ENCODE measurements at regions not wholly inside any gene's neighbourhood (a gene's known extent, or its start where the extent isn't known, plus 50 kb on each side); places are given as distances from the start of the nearest gene placed in this dataset.

DNA sequence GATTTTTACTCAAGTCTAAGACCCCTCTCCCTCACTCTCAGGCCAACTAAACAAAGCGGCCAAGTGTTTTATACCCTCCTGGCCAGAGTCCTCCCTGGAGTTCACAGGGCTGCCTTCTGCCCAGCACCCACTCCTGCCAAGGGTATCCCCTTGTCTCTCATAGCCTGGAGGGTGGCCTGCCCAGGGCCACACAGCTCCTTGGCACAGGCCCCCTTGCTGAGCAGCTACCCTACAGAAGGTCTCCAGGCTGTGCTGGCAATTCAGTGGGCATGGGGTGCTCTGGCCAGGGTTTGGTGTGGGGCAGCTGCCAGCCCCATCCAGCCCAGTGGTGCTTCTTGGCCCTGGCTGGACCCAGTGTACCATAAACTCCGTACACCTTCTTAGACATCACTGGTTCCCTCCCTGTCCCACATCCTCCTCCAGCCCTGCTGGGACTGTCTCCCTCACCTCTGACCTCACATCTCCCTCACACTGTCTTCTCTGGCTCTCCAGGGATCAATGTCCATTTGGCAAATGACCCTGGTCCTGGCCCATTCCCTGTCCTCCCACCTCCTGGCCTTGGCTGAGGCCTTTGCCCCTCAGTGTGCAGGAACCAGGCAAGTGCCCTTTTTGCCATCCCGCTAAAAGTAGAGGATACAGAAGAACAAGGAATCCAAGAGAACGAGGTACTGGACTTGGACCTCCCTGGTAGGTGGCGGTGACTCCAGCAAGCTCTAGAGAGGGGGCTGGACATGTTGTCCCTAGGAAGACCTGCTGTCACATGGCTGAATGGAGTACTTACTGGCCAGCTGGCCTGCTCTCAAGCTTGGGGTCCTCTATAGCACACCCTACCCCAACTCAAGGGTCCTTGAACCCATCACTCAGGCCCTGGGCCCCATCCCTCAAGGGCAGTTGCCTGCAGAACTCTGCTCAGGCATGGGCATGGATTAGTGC, 50.0 kb upstream of the TRPM1 start:
- DNase-seq (ENCODE audit: extremely low spot score): no peak
- H3K36me3 ChIP-seq (ENCODE audit: insufficient read depth): no peaks in the 10 kb centered on the region
- H3K4me3 ChIP-seq (ENCODE audit: low read depth, low read length): no peak overlapping the region
- WGBS: 90% methylated on average over 5 of the region's 5 CpGs
- H3K27ac ChIP-seq (ENCODE audit: low read depth): no peak overlapping the region
- H3K4me1 ChIP-seq (ENCODE audit: insufficient read depth): no peaks in the 10 kb centered on the region

DNA sequence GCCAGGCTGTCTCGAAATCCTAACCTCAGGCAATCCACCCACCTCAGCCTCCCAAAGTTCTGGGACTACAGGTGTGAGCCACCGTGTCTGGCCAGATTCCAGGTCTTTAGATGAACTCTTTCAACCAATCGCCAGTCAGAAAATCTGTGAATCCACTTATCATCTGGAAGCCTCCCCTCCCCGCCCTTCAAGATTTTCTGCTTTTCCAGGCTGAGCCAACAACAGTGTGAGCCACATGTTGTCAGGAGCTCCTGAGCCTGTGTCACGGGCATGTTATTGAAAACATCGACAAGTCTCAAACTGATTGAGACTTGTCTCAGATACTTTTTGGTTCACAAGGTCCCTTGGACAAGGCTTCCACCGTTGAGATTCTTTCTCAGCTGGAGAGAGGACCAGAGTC, 52.0 kb upstream of the TRPM1 start:
- no peaks in the 10 kb centered on the region for H3K36me3 ChIP-seq (ENCODE audit: insufficient read depth)
- H3K4me1 ChIP-seq (ENCODE audit: insufficient read depth): no peaks in the 10 kb centered on the region
- no peak overlapping the region for H3K4me3 ChIP-seq (ENCODE audit: low read depth, low read length)
- no peak overlapping the region for H3K27ac ChIP-seq (ENCODE audit: low read depth)
- WGBS: 84% methylated on average over 7 of the region's 7 CpGs
- no peak for DNase-seq (ENCODE audit: extremely low spot score)

DNA sequence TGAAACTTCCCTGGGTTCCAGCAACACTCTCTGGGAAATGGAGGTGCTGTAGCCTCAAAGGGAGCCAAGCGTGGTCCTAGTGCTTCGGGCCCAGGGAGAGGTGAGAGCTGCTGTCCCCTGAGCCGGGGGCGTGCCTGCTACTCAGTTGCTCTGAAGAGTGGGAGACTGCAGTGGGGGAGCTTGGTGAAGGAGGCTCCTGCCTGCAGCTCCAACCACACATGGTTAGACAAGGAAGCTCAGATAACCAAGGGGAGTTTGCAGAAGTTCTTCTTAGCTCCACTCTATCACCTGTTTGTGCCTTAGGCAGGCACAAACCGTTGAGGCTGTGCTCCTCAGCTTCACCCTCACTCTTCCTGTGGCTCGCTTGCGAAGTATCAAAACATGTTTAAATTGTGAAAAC, 53.6 kb upstream of the TRPM1 start:
- DNase-seq (ENCODE audit: extremely low spot score): no peak
- WGBS: 84% methylated on average over 7 of the region's 7 CpGs
- Histone ChIP-seq H3K27ac (ENCODE audit: low read depth) (no peak overlapping the region), H3K36me3 (ENCODE audit: insufficient read depth) (no peaks in the 10 kb centered on the region), H3K4me3 (ENCODE audit: low read depth, low read length) (no peak overlapping the region), H3K4me1 (ENCODE audit: insufficient read depth) (no peaks in the 10 kb centered on the region)

DNA sequence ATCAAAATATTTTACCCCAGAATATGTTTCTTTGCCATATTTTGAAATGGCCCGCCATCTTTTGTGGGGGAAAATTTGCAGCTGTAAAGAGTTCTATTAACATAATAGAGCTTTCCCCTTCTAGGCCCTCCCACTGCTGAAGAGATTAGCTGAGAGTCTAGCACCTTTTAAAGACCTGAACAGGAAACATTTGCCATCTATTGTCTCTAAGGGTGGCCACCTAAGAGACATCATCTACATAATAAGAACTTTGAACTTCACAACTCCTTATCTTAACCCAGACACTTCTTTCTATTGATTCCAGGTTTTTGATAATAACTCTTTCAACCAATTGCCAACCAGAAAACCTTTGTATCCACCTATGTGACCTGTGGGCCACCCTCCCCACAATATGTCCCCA, 54.7 kb upstream of the TRPM1 start:
- WGBS: 100% methylated on average over 1 of the region's 1 CpG
- Histone ChIP-seq H3K4me1 (ENCODE audit: insufficient read depth) (no peaks in the 10 kb centered on the region), H3K36me3 (ENCODE audit: insufficient read depth) (no peaks in the 10 kb centered on the region), H3K4me3 (ENCODE audit: low read depth, low read length) (no peak overlapping the region), H3K27ac (ENCODE audit: low read depth) (no peak overlapping the region)
- no peak for DNase-seq (ENCODE audit: extremely low spot score)

DNA sequence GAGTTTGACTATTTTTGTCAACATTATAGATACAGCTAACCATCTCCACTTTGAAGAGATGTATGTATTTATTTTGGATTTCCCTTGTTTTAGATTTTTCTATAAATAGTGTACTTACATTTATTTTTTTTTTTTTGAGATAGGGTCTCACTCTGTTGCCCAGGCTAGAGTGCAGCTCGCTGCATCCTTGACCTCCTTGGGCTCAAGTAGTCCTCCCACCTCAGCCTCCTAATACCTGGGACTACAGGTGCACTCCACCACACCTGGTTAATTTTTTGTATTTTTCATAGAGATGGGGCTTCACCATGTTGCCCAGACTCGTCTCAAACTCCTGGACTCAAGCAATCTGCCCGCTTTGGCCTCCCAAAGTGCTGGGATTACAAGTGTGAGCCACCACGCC, 55.3 kb upstream of the TRPM1 start:
- H3K27ac ChIP-seq (ENCODE audit: low read depth): no peak overlapping the region
- 89% methylated on average over 4 of the region's 4 CpGs for WGBS
- H3K4me3 ChIP-seq (ENCODE audit: low read depth, low read length): no peak overlapping the region
- no peaks in the 10 kb centered on the region for H3K36me3 ChIP-seq (ENCODE audit: insufficient read depth)
- no peak for DNase-seq (ENCODE audit: extremely low spot score)
- H3K4me1 ChIP-seq (ENCODE audit: insufficient read depth): no peaks in the 10 kb centered on the region

DNA sequence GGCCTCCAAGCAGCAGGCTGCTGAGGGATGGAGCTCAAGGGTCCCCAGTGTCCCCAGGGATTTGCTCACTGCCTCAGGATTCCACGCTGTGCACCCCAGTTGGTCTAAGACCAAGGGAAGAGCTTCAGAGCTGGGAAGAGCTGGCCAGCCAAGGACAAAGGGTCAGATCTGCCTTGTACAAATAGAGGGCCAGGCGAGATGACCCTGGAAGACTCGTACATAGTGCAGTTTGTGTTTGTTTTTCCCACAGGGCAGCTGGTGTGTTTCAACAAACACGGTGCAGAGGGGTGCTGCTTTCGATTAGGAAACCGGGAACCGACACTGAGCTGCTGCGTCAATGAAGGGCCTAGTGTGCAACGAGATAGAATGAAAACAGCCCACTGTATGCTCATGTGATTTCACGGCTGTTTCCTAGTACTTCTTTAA, 56.1 kb upstream of the TRPM1 start:
- DNase-seq (ENCODE audit: extremely low spot score): no peak
- no peaks in the 10 kb centered on the region for H3K4me1 ChIP-seq (ENCODE audit: insufficient read depth)

DNA sequence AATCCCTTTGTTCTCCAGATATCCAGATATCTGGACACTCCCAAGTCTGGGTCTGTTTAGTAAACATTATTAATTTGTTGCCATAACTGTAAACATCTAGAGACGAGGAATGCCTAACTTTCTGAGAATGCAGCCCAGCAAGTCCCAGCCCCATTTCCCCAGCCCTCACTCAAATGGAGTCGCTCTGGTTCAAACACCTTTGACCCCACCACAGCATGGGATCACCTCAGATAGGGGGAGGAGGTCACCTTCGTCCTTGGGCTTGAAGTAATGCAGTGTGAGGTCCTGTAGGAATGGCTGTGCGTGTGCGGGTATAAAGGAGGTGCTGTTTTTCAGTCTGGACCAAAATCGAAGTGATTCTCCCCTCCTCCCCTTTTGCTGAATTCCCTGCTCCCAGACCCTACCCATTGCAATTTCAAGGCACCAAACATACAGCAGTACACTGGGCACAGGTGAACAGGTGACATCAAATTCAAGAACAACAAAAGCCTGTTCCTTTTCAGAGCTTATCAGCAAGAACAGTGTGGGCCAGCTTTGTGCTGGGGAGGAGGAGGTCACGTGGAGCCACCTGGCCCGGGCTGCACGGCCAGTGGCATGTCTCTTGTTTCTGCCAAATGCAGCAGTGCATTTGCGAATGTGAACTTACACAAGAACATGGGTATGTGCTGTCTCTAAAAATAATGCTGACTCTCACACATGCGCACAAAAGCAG, 57.5 kb upstream of the TRPM1 start:
- Histone ChIP-seq H3K4me3 (ENCODE audit: low read depth, low read length) (no peak overlapping the region), H3K36me3 (ENCODE audit: insufficient read depth) (no peaks in the 10 kb centered on the region), H3K27ac (ENCODE audit: low read depth) (no peak overlapping the region), H3K4me1 (ENCODE audit: insufficient read depth) (no peaks in the 10 kb centered on the region)
- no peak for DNase-seq (ENCODE audit: extremely low spot score)
- 51% methylated on average over 11 of the region's 11 CpGs for WGBS

More for the DNA sequence above, 56.1 kb upstream of the TRPM1 start:
- 57% methylated on average over 10 of the region's 10 CpGs for WGBS
- Histone ChIP-seq H3K27ac (ENCODE audit: low read depth) (no peak overlapping the region), H3K4me3 (ENCODE audit: low read depth, low read length) (no peak overlapping the region), H3K36me3 (ENCODE audit: insufficient read depth) (no peaks in the 10 kb centered on the region)

DNA sequence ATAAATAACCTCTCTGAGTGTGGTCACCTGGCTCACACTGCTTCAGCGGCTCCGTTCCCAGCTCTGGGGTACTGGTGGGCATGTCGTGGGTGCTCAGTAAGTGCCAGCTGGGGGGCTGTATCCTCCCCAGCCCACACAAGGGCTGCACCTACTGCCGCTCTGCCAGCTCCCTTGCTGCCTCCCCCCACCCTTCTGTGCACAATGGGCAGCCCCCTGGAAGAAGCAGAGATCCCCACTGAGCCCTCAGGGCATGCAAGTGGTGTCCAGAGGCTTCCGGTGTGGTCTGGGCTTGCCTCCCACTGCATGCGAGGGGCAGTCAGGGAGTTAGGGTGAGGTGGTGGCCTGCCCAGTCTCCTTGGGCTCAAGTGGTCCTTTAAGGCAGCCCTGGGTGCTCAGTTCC, 58.3 kb upstream of the TRPM1 start:
- H3K4me3 ChIP-seq (ENCODE audit: low read depth, low read length): no peak overlapping the region
- 81% methylated on average over 6 of the region's 6 CpGs for WGBS
- H3K4me1 ChIP-seq (ENCODE audit: insufficient read depth): no peaks in the 10 kb centered on the region
- H3K36me3 ChIP-seq (ENCODE audit: insufficient read depth): no peaks in the 10 kb centered on the region
- DNase-seq (ENCODE audit: extremely low spot score): no peak
- H3K27ac ChIP-seq (ENCODE audit: low read depth): no peak overlapping the region

DNA sequence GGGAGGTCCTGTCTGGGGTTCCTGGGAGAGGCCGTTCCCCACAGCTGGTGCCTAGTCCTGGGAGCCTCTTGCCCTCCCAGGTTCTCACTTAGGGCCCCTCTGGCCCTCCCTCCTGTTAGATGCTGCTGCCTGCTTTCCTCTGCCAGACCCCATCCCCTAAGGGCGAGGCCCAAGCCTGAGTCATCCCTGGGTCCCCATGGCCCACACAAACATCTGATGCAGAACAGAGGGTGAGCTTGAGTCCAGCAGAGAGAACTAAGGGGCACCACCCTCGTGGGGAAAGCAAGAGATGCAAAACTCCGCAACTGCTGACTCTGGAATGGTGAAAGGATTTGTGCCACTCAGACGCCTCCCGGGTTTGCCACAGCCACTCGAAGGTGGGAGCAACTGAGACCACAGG, 58.8 kb upstream of the TRPM1 start:
- DNase-seq (ENCODE audit: extremely low spot score): no peak
- Histone ChIP-seq H3K27ac (ENCODE audit: low read depth) (no peak overlapping the region), H3K36me3 (ENCODE audit: insufficient read depth) (no peaks in the 10 kb centered on the region), H3K4me3 (ENCODE audit: low read depth, low read length) (no peak overlapping the region), H3K4me1 (ENCODE audit: insufficient read depth) (no peaks in the 10 kb centered on the region)
- 79% methylated on average over 7 of the region's 7 CpGs for WGBS

DNA sequence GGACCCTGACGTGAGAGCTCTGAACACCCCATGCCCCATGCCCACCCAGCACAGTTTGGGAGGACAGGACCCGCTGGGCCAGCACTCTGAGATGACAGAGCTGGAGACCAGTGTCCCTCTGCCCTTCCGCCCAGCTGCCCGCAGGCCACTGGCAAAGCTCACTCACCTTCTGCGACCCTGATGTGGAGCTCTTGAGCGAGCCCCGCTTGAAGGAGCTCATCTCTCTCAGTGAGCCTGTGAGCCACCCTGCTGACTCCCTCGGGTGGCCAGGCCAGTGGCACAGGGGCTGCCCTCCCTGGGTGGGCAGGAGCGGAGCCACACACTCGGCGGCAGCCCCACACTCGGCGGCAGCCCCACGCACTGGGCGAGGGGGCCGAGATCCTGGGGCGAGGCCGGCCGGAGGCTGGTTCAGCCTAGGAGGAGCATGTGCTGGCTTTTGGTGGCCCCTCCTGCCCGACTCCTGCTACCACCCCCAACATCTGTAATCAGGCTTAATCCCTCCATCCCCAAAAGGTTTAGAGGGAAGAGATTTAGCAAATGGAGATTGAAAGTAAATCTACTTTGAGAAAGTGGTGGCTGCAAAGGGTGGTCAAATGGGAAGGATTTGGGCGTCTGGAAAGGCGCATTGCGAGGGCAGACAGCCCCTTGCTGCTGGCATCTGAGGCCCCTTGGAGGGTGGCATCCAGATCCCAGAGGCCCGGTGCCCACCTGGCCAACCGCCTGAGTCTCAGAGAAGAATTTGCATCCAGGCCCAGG, 59.4 kb upstream of the TRPM1 start:
- no peak for DNase-seq (ENCODE audit: extremely low spot score)
- no peaks in the 10 kb centered on the region for H3K4me1 ChIP-seq (ENCODE audit: insufficient read depth)
- H3K27ac ChIP-seq (ENCODE audit: low read depth): no peak overlapping the region
- 92% methylated on average over 25 of the region's 25 CpGs for WGBS
- H3K36me3 ChIP-seq (ENCODE audit: insufficient read depth): no peaks in the 10 kb centered on the region
- no peak overlapping the region for H3K4me3 ChIP-seq (ENCODE audit: low read depth, low read length)

DNA sequence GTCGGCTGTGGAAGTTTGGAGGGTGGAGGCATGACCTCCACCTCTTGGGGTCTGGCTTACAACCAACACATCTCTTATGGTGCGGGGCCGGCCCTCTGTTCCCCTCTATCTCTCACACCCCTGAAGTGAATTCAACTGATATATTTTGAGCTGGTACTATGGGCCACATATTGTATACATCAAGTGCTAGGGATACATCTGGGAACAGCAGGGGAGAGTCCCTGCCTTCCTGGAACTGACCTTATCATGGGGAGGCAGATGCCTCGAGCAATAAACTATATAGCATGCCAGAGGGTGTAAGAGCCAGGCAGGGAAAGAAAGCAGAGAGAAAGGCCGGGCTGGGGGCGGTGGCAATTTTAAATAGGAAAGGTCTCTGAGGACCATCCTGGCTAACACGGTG, 60.4 kb upstream of the TRPM1 start:
- H3K4me3 ChIP-seq (ENCODE audit: low read depth, low read length): no peak overlapping the region
- WGBS: 84% methylated on average over 7 of the region's 7 CpGs
- DNase-seq (ENCODE audit: extremely low spot score): no peak

DNA sequence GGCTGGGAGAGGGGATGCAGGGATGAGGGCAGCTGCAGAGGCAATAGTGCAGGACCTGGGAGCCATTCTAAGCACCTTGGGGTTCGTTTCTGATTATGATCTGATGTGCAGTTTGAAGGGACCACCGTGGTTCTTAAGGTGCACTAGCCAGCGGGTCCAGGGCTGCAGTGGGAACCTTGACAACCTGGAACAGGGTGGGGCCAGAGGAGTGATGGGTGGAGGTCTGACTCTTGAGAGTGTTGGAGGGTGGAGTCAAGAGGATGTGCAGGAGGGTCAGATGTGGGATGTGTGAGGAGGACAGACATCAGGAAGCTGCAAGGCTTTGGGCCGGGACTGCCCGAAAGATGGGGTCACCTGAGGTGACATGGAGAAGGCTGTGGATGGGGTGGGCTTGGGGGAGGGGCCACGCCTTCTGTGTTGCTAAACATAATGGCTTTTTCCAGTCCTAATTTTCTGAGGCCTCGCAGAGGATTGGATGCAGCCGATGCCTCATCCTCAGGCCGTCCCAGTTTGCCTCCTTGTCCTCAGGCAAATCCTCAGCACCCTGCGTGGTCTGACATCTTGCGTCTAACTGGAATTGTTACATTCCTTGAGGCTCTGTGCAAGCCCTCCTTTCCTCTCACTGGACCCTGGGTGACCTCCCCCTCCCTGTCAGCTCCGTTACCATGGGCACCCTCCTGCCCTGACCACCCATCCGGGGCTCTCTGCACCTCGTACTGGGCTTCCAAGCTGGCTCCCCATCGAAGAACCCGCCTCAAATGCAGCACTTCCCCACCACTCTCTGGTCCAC, 61.4 kb upstream of the TRPM1 start:
- DNase-seq (ENCODE audit: extremely low spot score): no peak
- Histone ChIP-seq H3K4me1 (ENCODE audit: insufficient read depth) (no peaks in the 10 kb centered on the region), H3K36me3 (ENCODE audit: insufficient read depth) (no peaks in the 10 kb centered on the region), H3K4me3 (ENCODE audit: low read depth, low read length) (no peak overlapping the region), H3K27ac (ENCODE audit: low read depth) (no peak overlapping the region)
- WGBS: 81% methylated on average over 16 of the region's 16 CpGs

More for the DNA sequence above, 60.4 kb upstream of the TRPM1 start:
- H3K27ac ChIP-seq (ENCODE audit: low read depth): no peak overlapping the region
- no peaks in the 10 kb centered on the region for H3K36me3 ChIP-seq (ENCODE audit: insufficient read depth)
- no peaks in the 10 kb centered on the region for H3K4me1 ChIP-seq (ENCODE audit: insufficient read depth)

Data from urinary bladder (tissue), 3 donors.